GM12874 (cell line): ENCODE measurements at regions not wholly inside any gene's neighbourhood (a gene's known extent, or its start where the extent isn't known, plus 50 kb on each side); places are given as distances from the start of the nearest gene placed in this dataset.

ENCODE experiments used
- TF ChIP-seq, protein P1 (sequence below): IDR thresholded peaks from 2 replicates; pipeline ENCODE4 v1.5.1; 2011; ENCODE audit warnings: low read depth, mild to moderate bottlenecking, control low read depth, low read length, moderate library complexity; ENCODE audit not compliant: insufficient read depth

DNA sequence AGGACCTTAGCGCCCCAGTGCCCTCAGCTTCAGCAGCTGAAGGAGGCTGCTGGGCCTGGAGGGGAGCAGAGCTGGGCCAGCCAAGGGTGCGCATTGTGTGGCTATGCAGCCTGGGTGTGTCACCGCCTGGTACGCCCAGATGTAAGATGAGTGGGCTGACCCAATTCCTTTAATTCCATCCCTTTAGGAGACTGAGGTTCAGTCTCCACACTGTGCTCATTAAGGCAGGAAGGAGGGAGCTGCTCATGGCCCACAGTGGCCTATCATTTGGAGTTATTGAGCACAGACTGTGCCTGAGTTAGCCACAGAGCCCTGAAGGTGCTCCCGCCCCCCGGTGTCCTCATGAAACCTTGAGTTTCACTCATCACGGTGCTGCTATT, 194.1 kb upstream of the GLI2 start:
- TF ChIP-seq, protein P1, sequence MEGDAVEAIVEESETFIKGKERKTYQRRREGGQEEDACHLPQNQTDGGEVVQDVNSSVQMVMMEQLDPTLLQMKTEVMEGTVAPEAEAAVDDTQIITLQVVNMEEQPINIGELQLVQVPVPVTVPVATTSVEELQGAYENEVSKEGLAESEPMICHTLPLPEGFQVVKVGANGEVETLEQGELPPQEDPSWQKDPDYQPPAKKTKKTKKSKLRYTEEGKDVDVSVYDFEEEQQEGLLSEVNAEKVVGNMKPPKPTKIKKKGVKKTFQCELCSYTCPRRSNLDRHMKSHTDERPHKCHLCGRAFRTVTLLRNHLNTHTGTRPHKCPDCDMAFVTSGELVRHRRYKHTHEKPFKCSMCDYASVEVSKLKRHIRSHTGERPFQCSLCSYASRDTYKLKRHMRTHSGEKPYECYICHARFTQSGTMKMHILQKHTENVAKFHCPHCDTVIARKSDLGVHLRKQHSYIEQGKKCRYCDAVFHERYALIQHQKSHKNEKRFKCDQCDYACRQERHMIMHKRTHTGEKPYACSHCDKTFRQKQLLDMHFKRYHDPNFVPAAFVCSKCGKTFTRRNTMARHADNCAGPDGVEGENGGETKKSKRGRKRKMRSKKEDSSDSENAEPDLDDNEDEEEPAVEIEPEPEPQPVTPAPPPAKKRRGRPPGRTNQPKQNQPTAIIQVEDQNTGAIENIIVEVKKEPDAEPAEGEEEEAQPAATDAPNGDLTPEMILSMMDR = no peak

DNA sequence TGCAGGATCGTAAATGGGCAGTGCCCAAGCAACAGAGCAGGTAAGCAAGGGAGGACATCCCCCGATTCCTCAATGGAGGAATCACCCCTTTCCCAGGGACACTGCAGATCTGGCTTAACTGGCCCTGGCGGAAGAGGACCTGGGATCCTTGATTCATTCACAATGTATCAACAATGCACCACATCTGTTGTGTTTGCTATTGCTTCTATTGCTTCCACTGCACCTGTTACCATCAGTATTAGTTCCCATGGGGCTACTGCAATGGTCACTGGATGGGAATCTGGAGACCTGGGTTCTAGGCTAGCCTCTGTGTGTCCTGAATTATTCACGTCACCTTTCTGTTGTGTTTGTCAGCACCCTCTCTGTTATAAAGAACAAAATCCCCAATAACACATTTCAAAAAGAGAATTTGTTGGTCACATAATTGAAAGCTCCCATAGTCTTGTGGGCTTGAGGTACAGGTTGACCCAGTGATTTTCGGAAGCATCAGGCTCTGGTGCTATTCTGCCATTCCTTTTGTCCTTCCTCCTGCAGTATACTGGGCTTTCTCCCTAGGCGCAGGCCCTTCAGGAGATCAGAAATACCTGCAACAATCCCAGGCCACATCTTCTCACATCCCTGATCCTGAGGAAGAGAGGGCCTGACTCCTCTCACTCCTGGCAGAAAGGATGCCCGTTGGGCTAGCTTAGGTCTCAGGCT, 193.5 kb upstream of the GLI2 start:
- TF ChIP-seq, protein P1 = no peak

DNA sequence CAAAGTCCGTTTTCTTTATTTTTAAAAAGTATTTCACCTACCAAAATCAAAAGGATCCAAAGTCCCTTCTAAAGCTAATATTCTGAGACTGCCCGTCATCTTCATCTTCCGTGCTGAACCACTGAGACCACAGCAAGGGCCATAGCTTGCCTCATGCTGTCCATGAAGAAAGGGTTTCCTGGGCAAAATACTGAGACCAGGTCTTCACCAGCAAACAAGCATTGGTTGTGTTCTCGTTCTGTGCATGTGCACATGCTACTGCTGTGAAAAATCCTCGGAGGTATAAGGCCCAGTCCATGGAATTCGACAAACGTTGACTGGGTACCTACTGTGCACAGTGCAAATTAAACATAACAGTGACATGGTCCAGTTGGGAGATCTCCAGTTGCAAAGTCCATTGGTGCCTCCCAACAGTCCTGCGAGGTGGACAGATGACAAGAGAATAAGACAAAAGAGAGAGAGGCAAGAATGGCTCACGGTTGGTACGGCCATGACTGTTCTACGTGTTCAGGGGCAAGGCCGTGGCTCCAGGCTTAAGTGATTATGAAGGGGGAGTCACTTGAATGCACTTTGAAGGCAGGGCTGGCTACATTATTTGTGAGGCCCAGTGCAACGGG, 192.6 kb upstream of the GLI2 start:
- TF ChIP-seq, protein P1 = no peak

DNA sequence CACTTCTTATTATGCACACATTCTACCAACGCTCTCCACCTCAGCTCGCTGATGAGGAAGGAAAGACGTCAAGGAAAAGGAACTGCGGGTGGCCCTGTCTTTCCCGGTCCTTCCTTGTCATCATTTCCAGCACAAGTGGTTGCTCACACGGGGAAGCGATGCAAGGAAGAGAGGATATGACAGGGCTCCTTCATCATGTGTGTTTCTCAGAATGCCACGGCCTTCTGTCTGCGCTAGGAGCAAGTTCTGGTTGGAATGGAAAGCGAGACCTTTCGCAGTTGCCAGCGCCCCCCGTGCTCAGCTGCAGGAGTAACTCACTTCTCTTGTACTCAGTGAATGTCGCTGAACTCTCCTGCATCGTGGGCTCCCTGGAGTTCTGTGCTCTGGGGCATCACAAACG, 191.8 kb upstream of the GLI2 start:
- TF ChIP-seq, protein P1 = no peak

DNA sequence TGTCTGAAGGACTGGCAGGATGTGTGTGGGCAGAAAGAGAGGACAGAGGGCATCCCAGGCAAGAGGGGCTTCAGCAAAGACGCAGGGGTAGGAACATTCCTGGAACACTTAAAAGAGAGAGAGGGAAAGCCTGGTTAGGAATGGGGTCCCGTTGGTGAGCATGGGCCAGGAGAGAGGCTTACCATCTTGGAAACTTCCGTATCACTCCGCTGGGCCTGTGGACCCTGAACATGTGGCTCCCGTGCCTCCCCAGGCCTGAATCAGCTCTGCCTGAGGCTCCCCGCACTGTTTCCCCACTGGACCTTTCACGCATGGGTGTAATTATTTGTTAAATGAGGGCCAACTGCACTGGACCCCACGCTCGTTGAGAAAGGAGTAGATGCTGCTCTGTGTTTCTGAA, 191.1 kb upstream of the GLI2 start:
- TF ChIP-seq, protein P1 = no peak

DNA sequence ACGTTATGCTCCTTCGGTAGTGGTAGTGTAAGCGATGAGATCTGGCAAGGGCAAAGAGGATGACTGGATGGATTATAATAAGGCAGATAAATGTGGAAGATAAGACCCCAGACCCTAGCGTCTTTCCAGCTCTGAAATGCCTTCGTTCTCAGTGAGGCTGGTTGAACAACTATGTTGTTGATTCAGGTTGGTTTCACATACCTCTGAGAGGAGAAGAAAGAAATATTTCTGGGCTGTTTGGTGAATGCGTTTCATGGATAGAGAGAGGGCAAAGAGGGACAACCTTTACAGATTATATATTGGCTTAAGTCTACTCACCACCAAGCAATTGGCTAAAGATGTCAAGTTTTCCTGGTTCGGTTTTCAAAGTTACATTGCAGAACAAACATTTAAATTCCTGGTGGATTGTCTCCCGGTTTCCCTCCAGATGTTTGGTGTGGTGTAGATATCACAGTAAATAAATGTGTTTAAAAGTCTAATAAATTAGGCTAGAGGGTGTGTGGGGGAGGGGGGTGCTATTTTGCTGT, 190.1 kb upstream of the GLI2 start:
- TF ChIP-seq, protein P1 = no peak

DNA sequence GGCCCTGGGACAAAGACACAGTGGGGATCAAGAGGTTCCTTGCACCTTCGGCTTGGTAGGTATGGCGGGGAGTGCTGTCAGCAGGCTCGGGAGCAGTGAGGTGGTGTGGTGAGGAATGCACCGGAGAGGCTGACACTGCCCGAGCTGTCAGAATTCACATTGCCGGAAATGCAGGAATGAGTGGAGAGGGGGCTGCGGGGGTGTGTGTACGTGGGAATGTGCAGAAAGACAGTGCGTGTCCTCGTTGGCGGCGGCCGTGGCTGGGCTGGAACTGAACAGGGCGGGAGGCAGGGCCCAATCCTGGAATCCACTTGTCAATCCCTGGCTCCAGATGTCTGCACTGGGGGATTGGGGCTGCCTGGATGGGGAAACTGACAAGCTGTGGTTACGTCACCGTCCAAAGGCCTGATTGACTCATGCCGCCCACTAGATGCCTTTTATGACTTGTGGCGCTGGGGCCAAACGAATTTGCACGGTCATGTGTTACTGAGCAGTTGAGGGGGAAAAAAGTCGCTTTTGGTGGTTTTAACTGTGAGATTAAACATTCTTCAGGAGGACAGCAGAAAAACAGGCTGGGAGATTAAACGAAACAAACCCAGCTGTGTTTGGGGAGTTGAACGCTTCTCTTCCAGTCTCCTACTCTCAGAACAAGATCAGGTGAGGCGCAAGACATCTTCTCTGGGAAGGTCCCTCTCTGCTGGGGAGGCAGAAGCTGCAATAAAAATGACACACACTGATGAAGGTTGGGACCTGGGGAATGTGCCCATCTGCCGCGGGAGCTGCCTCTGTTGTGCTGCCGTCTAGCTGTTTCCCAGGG, 189.4 kb upstream of the GLI2 start:
- TF ChIP-seq, protein P1 = no peak
